CD4-positive, alpha-beta T cell (primary cell): ENCODE measurements at regions not wholly inside any gene's neighbourhood (a gene's known extent, or its start where the extent isn't known, plus 50 kb on each side); places are given as distances from the start of the nearest gene placed in this dataset.

Experiments used
- ATAC-seq: fragments of 200-7000 bp; cut with Tn5 transposase; one replicate; pipeline ENCODE4 v1.10.0; 2022; ENCODE audit warnings: mild to moderate bottlenecking; ENCODE audit not compliant: poor library complexity
- CTCF ChIA-PET: fragments of 350-600 bp; sonication (Branson Sonifier 250); formaldehyde crosslinking; loops from one replicate; lab custom pipeline; 2021; ENCODE audit warnings: antibody characterized with exemption, inconsistent platforms; lab: Charles Lee
- POLR2A ChIA-PET: fragments of 350-600 bp; sonication (Branson Sonifier 250); formaldehyde crosslinking; loops from one replicate; lab custom pipeline; 2021; ENCODE audit warnings: antibody characterized with exemption, inconsistent platforms; lab: Charles Lee
- DNase-seq, 14 experiments: peaks; one replicate each; pipeline ENCODE4 v3.0.0-alpha.2; 2013 to 2020; ENCODE audit warnings: mixed read lengths in 2 of 14
- H3K27ac ChIP-seq, 2 donors: one replicate each; pipeline versions ENCODE4 v1.5.1 to v1.7.0; 2013; ENCODE audit warnings: low read length in 2 of 2, low read depth in 1 of 2, mild to moderate bottlenecking in 1 of 2
- H3K27me3 ChIP-seq, 2 experiments: 1 replicate in 1 of 2; 2 replicates in 1 of 2; pipeline versions ENCODE4 v1.6.1 to v1.7.0; 2013; ENCODE audit warnings: low read length in 2 of 2, control low read depth in 1 of 2, mild to moderate bottlenecking in 1 of 2, moderate library complexity in 1 of 2; ENCODE audit not compliant: insufficient read depth in 2 of 2, control insufficient read depth in 1 of 2
- H3K36me3 ChIP-seq: one replicate; pipeline ENCODE4 v1.6.1; 2013; ENCODE audit warnings: low read length, control low read depth; ENCODE audit not compliant: insufficient read depth
- H3K4me1 ChIP-seq: one replicate; pipeline ENCODE4 v1.6.1; 2013; ENCODE audit warnings: low read length, control low read depth; ENCODE audit not compliant: insufficient read depth
- H3K4me3 ChIP-seq: one replicate; pipeline ENCODE4 v1.5.1; 2013; ENCODE audit warnings: mild to moderate bottlenecking, low read length, moderate library complexity
- H3K9me3 ChIP-seq, 2 experiments: 1 replicate in 1 of 2; 2 replicates in 1 of 2; pipeline versions ENCODE4 v1.6.1 to v1.7.0; 2013; ENCODE audit warnings: low read length in 2 of 2, mild to moderate bottlenecking in 2 of 2, control low read depth in 1 of 2, moderate library complexity in 1 of 2; ENCODE audit not compliant: control insufficient read depth in 1 of 2, insufficient read depth in 1 of 2
- H3K27ac Mint-ChIP-seq: one replicate; pipeline ENCODE4 v1.8.0; 2020; ENCODE audit warnings: mixed read lengths
- H3K27me3 Mint-ChIP-seq: one replicate; pipeline ENCODE4 v1.8.0; 2021; ENCODE audit warnings: mixed read lengths
- H3K36me3 Mint-ChIP-seq: one replicate; pipeline ENCODE4 v1.8.0; 2021; ENCODE audit warnings: low read depth, mixed read lengths
- H3K4me1 Mint-ChIP-seq: one replicate; pipeline ENCODE4 v1.8.0; 2021; ENCODE audit warnings: low read depth, mixed read lengths
- H3K4me3 Mint-ChIP-seq: one replicate; pipeline ENCODE4 v1.8.0; 2020; ENCODE audit warnings: mild to moderate bottlenecking, mixed read lengths
- H3K9me3 Mint-ChIP-seq: one replicate; pipeline ENCODE4 v1.8.0; 2020; ENCODE audit warnings: mixed read lengths
- CTCF ChIP-seq: fragments of 200-600 bp; IDR thresholded peaks from one replicate; pipeline ENCODE4 v1.8.0; 2022; ENCODE audit warnings: antibody characterized with exemption, mild to moderate bottlenecking
- intact Hi-C, 2 experiments: fragments of 100-400 bp; cut with DNase I in 1 of 2; cut with micrococcal nuclease in 1 of 2; formaldehyde crosslinking; loops; one replicate each; pipeline versions ENCODE4 v1.15.1 to v1.9.0; 2023 to 2025; cut with DNase I, micrococcal nuclease

GRCh38 chr13:33519561-33520467, 234.3 kb upstream of the STARD13 start:
- ATAC-seq = no peak
- Histone ChIP-seq H3K27ac (no peak overlapping the region), H3K27me3 (no peaks in the 10 kb centered on the region), H3K4me3 (no peak overlapping the region), H3K4me1 (no peaks in the 10 kb centered on the region), H3K36me3 (no peaks in the 10 kb centered on the region), H3K9me3 (no peaks in the 10 kb centered on the region)
- DNase-seq = no peak
- POLR2A ChIA-PET = no interaction called here
- TF ChIP-seq CTCF = no peak
- H3K9me3 Mint-ChIP-seq = no peaks in the 10 kb centered on the region
- H3K4me1 Mint-ChIP-seq = no peaks in the 10 kb centered on the region
- no peak overlapping the region for H3K4me3 Mint-ChIP-seq
- CTCF ChIA-PET = no interaction called here
- H3K36me3 Mint-ChIP-seq = no peaks in the 10 kb centered on the region
- intact Hi-C loops = no loop called here
- H3K27me3 Mint-ChIP-seq = no peaks in the 10 kb centered on the region
- no peak overlapping the region for H3K27ac Mint-ChIP-seq

DNA sequence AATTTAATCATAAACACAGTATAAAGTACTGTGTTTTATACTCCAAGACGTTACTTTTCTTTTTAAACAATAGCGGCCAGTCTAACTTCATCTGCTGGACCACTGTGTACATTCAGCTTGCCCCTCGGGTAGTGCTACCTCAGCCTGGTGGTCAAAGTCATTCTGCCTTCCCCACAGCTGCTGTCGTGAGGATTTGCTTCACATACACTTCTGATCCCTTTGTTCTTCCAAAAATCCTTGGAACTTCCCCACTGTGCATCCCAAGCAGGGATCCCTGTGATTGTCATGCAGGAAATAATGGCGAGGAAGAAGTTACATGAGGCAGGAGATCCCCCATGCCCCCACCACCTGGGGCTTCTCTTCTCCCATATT, 234.9 kb upstream of the STARD13 start:
- DNase-seq = no peak
- Histone ChIP-seq H3K36me3 (no peaks in the 10 kb centered on the region), H3K4me3 (no peak overlapping the region), H3K27me3 (no peaks in the 10 kb centered on the region), H3K4me1 (no peaks in the 10 kb centered on the region), H3K9me3 (no peaks in the 10 kb centered on the region), H3K27ac (no peak overlapping the region)
- ATAC-seq = no peak
- Mint-ChIP-seq H3K36me3 (no peaks in the 10 kb centered on the region), H3K27me3 (no peaks in the 10 kb centered on the region), H3K4me3 (no peak overlapping the region), H3K9me3 (no peaks in the 10 kb centered on the region), H3K27ac (no peak overlapping the region), H3K4me1 (no peaks in the 10 kb centered on the region)
- intact Hi-C loops = no loop called here
- CTCF ChIA-PET = no interaction called here
- POLR2A ChIA-PET = no interaction called here
- TF ChIP-seq CTCF = no peak

- Mint-ChIP-seq H3K27me3 (peaks cover 5% of the 10 kb centered on the region), H3K9me3 (no peaks in the 10 kb centered on the region), H3K4me1 (peaks cover 11% of the 10 kb centered on the region), H3K36me3 (no peaks in the 10 kb centered on the region), H3K27ac (no peak overlapping the region), H3K4me3 (no peak overlapping the region)
- no peaks in the 10 kb centered on the region for H3K4me1 ChIP-seq
- H3K27ac ChIP-seq = no peak overlapping the region
- no peaks in the 10 kb centered on the region for H3K27me3 ChIP-seq
- intact Hi-C loops = no loop called here
- no peaks in the 10 kb centered on the region for H3K9me3 ChIP-seq
- ChIA-PET CTCF (no interaction called here), POLR2A (no interaction called here)
- no peaks in the 10 kb centered on the region for H3K36me3 ChIP-seq
- TF ChIP-seq CTCF = no peak
- no peak overlapping the region for H3K4me3 ChIP-seq
- no peak for ATAC-seq
- no peak for DNase-seq
These were observed 238.5 kb upstream of the STARD13 start for GRCh38 chr13:33524086-33524485.
